G401 (cell line): ENCODE measurements at regions not wholly inside any gene's neighbourhood (a gene's known extent, or its start where the extent isn't known, plus 50 kb on each side); places are given as distances from the start of the nearest gene placed in this dataset.
"Not testable (repeated sequence)": the region's sequence is repeated elsewhere in the genome, so short reads cannot be mapped to it uniquely, and the experiment has no call there.

Experiments used
- DNase-seq: peaks from one replicate; pipeline ENCODE4 v3.0.0-alpha.2; 2015; ENCODE audit warnings: low spot score
- in situ Hi-C: cut with HindIII; loops from 2 replicates; pipeline ENCODE4 v1.10.0; 2016; ENCODE audit warnings: low sequenced_read_pairs, mixed read lengths

DNA sequence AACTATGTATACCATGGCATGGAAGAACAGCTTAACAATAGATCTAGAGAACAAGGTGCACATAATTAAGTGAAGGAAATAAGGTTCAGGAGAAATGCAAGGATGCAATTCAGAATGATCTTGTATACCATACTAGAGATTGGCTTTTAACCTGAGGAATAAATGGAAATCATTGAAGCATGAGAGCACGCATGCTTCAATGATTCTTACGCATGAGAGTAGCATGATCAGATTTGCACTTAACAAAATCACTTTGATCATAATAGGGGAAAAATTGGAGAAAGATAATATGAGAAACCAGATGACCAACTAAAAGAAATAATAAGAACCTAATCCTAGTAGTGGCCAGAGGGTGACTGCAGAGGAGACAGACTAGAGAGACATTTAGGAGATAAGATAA is 133.3 kb upstream of the FSCB start:
- DNase-seq: no peak
- in situ Hi-C loops: no loop called here

- no peak for DNase-seq
- in situ Hi-C loops: no loop called here
Observed at GRCh38 chr14:44639781-44640385, 132.8 kb upstream of the FSCB start.

DNA sequence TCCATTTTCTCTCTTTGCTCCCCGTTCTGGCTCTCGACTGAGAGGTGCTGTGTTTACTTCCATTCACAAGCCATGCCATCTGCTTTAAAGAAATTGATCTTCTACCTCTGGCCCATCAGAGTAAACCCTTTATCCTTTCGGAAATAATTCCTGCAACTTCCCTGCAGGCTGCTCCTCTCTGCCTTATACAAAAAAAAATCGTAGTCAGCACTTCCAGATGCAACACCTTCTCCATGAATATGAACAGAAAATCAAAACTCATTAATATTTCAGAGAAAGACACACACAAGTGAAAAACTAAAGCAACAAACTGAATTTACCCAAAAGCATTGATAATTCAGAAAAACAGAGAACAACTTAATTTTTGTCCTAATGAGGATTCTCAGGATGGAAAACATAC is 127.6 kb upstream of the FSCB start:
- in situ Hi-C loops: no loop called here
- no peak for DNase-seq

DNA sequence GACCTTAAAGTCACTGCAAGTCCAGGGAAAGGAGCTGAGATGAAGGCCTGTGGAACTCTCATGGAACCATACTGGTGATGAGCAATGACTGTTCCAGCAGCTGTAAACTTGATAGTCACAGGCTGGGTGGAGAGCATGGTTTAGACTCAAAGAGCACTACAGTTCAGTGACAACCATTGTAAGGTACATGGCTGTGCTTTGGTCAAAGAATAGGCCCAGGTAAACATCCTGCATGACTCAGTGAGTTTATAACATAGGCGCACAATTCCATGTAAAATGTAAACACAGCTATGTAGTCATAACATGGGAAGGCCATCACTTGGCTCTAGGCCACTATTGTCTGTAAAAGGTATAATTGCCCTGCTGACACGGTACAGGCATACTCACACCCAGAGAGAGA is 119.3 kb upstream of the FSCB start:
- in situ Hi-C loops: no loop called here

GRCh38 chr14:44625098-44625497 is 118.0 kb upstream of the FSCB start:
- DNase-seq: no peak
- in situ Hi-C loops: no loop called here

More for the DNA sequence above, 119.3 kb upstream of the FSCB start:
- DNase-seq: no peak

DNA sequence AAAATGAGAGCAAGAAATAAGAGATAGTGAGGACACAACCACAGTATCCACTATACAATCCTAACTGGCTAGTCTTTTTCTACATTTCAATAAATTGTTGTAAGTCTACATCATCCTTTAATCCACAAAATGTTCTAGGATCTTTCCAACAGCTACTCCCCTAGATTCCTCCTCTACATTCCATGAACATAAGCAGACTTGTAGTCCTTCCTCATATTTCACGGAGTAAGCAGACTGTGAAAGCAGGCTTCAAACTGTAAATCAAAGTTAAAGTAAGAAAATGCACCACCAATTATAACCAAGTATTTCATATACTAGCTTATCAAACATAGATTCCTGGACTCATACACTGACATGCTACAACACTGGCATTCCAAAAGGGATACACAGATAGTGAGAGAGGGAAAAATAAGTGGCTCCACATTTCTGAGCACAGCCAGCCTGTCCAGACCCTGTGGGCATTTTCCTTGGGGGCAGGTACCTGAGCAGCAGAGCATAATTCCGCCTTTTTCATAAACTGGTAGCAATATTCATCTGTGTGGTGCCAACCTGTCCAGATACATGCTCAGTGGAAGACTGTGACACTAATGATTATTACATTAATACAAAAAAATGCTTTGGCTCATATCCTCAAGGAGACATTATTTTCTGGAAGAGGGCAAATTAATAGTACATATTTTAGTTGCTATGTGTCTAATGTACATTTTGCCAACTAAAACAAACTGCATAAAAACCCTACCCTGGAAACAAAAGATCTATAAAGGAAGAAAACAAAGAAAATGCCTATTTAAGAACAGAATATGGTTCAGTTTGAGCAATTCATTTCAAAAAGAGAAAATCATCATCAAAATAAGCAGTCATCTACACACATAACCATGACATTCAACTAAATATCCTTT is 113.3 kb upstream of the FSCB start:
- in situ Hi-C loops: no loop called here

GRCh38 chr14:44616204-44616603 is 109.1 kb upstream of the FSCB start:
- in situ Hi-C loops: no loop called here
- DNase-seq: no peak

More for the DNA sequence above, 113.3 kb upstream of the FSCB start:
- no peak for DNase-seq

DNA sequence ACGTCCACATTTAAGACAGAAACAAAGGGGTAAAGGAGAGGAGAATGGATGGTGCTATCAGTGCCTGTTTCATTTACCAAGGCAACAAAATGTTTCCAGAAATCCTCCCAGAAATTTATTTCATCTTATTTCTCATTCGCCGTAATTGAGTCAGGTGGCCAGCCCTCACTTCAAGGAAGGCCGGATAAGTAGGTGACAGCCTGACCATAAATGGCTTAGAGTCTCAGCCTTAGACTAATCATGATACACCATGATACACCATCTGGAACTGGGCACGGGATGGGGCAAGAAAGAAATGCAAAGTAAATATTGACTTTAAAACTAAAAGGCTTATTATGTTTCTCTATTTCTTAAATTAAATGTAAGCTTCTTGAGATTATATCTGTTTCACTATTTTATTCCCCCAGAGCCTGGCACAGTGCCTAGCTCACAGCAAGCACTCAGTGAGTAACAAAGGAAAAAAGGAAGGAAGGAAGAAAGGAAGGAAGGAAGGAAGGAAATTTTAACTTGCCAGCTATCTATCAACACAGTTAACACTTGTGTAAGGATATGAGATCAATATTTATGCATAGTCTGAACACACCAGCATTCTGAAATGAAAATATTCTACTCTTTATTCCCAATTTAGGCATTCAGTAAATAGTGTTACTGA is 106.1 kb upstream of the FSCB start:
- in situ Hi-C loops: no loop called here
- no peak for DNase-seq

DNA sequence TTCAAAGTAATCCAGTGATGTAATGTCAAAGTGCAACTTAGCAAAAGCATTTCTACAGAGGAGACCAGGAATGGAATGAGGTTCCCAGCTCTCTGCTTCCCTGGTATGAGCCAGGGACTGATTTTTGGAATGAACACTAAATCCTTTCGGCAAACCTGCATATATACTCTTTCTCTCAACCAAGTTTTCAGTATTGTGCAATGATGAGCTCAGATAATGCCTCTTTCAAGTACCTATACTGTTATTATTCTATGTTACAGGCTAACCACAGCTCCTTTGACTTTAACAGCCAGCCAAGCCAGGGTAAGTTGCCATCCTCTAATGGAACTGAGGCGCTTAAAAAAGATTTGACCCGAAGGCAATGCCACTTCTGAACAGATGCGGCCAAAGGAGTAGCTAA is 104.9 kb upstream of the FSCB start:
- DNase-seq: no peak
- in situ Hi-C loops: no loop called here

- in situ Hi-C loops: no loop called here
- DNase-seq: no peak
Observed at GRCh38 chr14:44609876-44610510, 102.9 kb upstream of the FSCB start.

DNA sequence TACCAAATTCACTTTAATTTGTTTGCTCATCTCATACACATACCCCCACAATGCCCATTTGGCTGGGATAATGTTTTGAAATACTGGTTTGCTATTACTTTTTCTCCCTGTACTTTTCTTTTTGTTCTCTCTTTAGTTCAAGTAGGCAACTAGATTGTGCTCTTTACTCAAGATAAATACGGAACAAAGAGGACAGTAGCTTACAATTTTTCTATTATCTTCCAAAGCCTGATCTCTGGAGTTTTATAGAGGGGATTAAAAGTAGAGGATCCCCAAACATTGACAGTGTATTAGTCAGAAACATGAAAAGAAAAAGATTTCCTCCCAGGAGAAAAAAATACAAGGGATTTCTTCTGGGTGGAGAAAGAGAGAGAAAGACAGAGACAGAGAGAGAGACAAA is 102.1 kb upstream of the FSCB start:
- DNase-seq: no peak
- in situ Hi-C loops: no loop called here

- DNase-seq: no peak
- in situ Hi-C loops: no loop called here
Observed at GRCh38 chr14:44607701-44608100, 100.6 kb upstream of the FSCB start.

GRCh38 chr14:44606576-44606975 is 99.5 kb upstream of the FSCB start:
- no peak for DNase-seq
- in situ Hi-C loops: no loop called here

GRCh38 chr14:44601266-44601665 is 94.2 kb upstream of the FSCB start:
- in situ Hi-C loops: not testable (repeated sequence)

GRCh38 chr14:44589180-44589579 is 82.1 kb upstream of the FSCB start:
- no peak for DNase-seq
- in situ Hi-C loops: no loop called here

More at GRCh38 chr14:44601266-44601665, 94.2 kb upstream of the FSCB start:
- not testable (repeated sequence) for DNase-seq

DNA sequence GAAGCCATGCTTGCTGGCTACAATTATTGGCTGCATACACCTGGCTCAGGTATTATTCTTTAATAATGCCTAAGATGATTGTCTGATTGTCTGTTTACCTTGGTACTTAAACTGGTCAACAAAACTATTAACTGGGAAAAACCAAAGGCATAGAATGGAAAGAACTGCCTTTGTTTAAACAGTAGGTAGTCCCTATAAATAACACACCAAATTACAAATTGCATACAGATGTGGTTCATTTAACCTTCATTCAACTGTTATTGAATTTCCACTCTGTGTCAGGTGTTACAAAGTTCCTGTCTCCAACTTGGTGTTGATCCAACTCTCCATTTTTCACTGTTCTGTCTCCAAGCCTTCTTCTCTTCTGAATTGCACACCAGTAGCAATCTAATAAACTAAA is 79.8 kb upstream of the FSCB start:
- no peak for DNase-seq
- in situ Hi-C loops: no loop called here

DNA sequence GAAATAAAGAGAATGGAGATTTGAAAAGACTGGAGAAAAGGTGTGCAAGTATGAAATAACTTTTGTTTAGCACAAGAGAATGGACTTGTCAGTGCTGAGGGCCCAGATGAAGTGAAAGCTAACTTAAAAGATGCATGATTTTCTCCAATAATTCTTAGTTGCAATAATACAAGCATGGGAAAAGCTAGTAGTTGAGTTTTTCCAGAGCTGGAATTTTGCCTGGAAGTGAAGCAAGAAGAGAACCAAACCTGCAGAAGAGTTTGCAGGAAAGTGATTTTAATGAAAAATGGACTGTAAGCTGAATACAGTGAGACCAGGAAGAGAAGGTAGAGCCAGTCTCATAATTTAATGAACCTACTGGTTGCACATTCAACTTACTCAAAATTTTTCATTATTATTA is 69.3 kb upstream of the FSCB start:
- in situ Hi-C loops: no loop called here
- no peak for DNase-seq

DNA sequence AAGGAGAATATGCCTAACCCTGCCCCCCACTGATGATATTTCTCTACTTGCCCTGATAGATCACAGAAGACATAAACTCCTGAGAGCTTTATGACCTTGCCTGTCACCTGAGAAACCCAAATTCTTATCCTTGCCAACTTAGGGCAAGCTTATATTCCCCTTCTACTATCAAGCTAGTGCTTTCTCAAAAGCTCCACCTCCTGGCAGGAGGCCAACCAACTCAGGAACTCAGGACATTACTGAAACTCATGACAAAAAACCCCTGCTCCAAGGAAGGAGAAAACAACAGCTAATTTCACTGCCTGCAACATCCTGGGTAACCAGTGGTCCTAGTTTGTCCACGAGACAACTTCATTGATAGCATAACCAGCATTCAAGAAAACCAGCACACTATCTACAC is 60.9 kb upstream of the FSCB start:
- no peak for DNase-seq
- in situ Hi-C loops: no loop called here

DNA sequence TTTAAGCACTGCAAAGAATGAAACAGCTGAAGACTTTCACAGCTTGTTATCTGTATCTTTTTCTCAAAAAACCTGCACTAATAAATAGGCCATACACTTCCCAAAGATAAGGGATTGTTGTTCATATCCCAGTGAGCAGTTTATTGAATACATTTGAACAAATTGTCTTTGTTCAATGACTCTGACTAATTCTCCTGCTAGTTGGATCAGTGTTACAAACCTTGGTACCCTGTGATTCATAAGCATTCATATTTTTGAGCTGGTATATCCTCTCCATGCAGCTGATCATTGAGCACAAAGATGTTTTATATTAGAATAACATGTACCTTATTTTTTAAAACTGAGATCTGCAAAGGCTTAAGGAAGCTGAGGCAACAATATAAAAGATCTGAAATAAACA is 58.9 kb upstream of the FSCB start:
- in situ Hi-C loops: no loop called here
- DNase-seq: no peak

- in situ Hi-C loops: no loop called here
- DNase-seq: no peak
Observed at GRCh38 chr14:44564908-44565307, 57.8 kb upstream of the FSCB start.
